GM12872 (cell line): ENCODE measurements at regions not wholly inside any gene's neighbourhood (a gene's known extent, or its start where the extent isn't known, plus 50 kb on each side); places are given as distances from the start of the nearest gene placed in this dataset.

ENCODE experiments used
- TF ChIP-seq, protein P1 (sequence below): IDR thresholded peaks from 3 replicates; pipeline ENCODE4 v1.5.1; 2011; ENCODE audit warnings: low read depth, mild to moderate bottlenecking, low read length, moderate library complexity; ENCODE audit not compliant: insufficient read depth

GRCh38 chrX:33465137-33465536 lies 253.8 kb upstream of the DMD start:
- TF ChIP-seq, protein P1, sequence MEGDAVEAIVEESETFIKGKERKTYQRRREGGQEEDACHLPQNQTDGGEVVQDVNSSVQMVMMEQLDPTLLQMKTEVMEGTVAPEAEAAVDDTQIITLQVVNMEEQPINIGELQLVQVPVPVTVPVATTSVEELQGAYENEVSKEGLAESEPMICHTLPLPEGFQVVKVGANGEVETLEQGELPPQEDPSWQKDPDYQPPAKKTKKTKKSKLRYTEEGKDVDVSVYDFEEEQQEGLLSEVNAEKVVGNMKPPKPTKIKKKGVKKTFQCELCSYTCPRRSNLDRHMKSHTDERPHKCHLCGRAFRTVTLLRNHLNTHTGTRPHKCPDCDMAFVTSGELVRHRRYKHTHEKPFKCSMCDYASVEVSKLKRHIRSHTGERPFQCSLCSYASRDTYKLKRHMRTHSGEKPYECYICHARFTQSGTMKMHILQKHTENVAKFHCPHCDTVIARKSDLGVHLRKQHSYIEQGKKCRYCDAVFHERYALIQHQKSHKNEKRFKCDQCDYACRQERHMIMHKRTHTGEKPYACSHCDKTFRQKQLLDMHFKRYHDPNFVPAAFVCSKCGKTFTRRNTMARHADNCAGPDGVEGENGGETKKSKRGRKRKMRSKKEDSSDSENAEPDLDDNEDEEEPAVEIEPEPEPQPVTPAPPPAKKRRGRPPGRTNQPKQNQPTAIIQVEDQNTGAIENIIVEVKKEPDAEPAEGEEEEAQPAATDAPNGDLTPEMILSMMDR: no peak

GRCh38 chrX:33457102-33457501 lies 245.8 kb upstream of the DMD start:
- TF ChIP-seq, protein P1: no peak

- TF ChIP-seq, protein P1: no peak
Observed at GRCh38 chrX:33447285-33447684, 235.9 kb upstream of the DMD start.

DNA sequence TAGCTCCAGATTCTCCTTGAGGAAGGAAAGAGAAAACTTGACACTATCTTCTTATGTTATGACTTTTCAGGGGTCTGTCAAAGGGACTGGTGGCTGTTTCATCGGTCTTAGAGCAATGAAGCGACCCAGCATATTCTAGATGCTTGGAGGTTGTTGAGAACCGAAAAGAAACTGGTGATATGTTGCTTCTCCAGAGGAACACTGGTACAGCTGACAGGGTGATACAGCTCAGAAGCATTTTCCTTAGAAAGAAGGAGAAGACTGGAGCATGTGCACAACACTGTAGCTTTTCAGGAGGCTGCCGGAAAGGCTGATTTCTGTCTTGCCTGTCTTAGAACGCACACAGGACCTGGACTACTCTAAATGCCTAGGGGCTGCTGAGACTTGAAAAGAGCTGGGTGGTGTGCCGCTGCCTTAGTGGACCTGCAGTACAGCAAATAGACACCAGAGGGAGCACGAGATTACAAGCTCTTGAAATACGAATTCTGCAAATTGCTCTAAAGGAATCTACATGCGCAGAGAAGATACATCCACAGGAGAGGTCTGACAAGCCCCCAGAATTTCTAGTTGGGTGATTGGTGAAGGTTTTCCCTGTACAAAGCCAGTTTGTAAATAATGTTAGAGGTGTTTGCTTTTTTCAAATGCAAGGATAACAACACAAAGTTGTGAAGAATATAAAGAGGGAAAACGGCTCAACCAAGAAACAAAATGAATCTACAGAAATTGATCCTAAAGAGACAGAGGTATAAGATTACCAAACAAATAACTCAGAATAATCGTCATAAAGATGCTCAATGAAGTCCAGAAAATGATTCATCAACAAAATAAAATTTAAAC lies 223.1 kb upstream of the DMD start:
- TF ChIP-seq, protein P1: peak; percentile 63

DNA sequence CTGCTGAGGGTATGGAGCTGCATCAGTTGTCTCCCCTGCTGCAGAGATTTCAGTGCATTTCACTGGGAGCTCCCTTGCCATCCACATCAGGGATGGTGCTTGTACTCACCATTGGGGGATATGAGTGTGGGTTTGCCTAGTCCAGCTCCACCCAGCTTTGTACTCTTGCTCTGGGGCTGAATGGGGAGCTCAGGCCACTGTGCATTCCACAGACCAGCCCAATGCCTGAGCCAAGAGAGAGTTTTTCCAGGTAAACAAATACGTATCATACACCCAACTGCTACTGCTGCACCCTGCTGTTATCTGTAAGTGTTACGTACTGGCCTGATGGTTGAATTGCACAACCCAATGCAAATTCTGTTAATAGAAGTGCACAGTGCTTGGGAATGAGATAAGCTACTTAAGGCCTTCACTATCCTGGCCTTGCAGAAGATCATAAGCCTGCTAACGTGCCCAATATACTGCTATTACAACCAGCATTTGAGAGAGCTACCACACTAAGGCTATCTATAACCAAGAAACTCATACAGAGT lies 205.0 kb upstream of the DMD start:
- TF ChIP-seq, protein P1: no peak

DNA sequence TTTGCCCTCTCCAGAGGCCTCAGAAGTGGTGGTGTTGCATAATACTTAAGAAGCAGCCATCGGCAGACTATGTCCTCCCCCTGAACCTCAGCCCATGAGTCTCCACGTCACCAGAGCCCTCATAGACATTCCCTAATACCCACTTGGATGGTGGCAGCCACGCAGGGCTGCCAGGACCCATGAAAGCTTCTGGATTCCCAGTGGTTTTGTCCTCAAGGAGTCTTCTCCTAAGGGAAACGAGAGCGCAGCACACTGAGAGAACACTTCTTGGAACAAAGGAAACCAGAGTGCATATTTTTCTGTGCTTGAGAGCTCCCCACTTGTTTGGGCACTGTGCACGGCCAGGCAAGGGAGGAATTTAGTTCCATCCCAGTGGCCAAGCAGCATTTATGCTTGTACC lies 204.1 kb upstream of the DMD start:
- TF ChIP-seq, protein P1: no peak

- TF ChIP-seq, protein P1: no peak
Observed at GRCh38 chrX:33385546-33385945, 174.2 kb upstream of the DMD start.
